IPS-18c (cell line): ENCODE measurements at regions not wholly inside any gene's neighbourhood (a gene's known extent, or its start where the extent isn't known, plus 50 kb on each side); places are given as distances from the start of the nearest gene placed in this dataset.
"Not testable (repeated sequence)": the region's sequence is repeated elsewhere in the genome, so short reads cannot be mapped to it uniquely, and the experiment has no call there.

Experiments used
- H3K4me3 ChIP-seq: 2 replicates; pipeline ENCODE4 v1.7.0; 2013; ENCODE audit warnings: low read depth, mild to moderate bottlenecking, low read length, moderate library complexity; ENCODE audit not compliant: insufficient read depth
- H3K9me3 ChIP-seq: one replicate; pipeline ENCODE4 v1.6.1; 2013; ENCODE audit warnings: mild to moderate bottlenecking, low read length, moderate library complexity; ENCODE audit not compliant: control insufficient read depth, insufficient read depth

- Histone ChIP-seq H3K9me3 (no peaks in the 10 kb centered on the region), H3K4me3 (no peak overlapping the region)
Measured at GRCh38 chr15:96135166-96136093, 195.1 kb upstream of the NR2F2 start.

GRCh38 chr15:96138985-96139384 is 191.5 kb upstream of the NR2F2 start:
- H3K9me3 ChIP-seq, result no peaks in the 10 kb centered on the region
- no peak overlapping the region for H3K4me3 ChIP-seq

GRCh38 chr15:96142498-96142897 is 188.0 kb upstream of the NR2F2 start:
- Histone ChIP-seq H3K4me3 (no peak overlapping the region), H3K9me3 (no peaks in the 10 kb centered on the region)

GRCh38 chr15:96144734-96145133 is 185.8 kb upstream of the NR2F2 start:
- Histone ChIP-seq H3K4me3 (no peak overlapping the region), H3K9me3 (no peaks in the 10 kb centered on the region)

GRCh38 chr15:96146726-96147125 is 183.8 kb upstream of the NR2F2 start:
- Histone ChIP-seq H3K4me3 (no peak overlapping the region), H3K9me3 (no peaks in the 10 kb centered on the region)

- no peaks in the 10 kb centered on the region for H3K9me3 ChIP-seq
- H3K4me3 ChIP-seq, result no peak overlapping the region
Measured at GRCh38 chr15:96147267-96147666, 183.2 kb upstream of the NR2F2 start.

GRCh38 chr15:96150254-96150653 is 180.2 kb upstream of the NR2F2 start:
- Histone ChIP-seq H3K4me3 (no peak overlapping the region), H3K9me3 (no peaks in the 10 kb centered on the region)

- H3K4me3 ChIP-seq, H3K9me3 ChIP-seq: not testable (repeated sequence)
Measured at GRCh38 chr15:96151749-96152148, 178.8 kb upstream of the NR2F2 start.

- no peak overlapping the region for H3K4me3 ChIP-seq
Measured at GRCh38 chr15:96153929-96154328, 176.6 kb upstream of the NR2F2 start.

GRCh38 chr15:96158938-96159337 is 171.6 kb upstream of the NR2F2 start:
- Histone ChIP-seq H3K4me3 (no peak overlapping the region), H3K9me3 (no peaks in the 10 kb centered on the region)

More at GRCh38 chr15:96153929-96154328, 176.6 kb upstream of the NR2F2 start:
- H3K9me3 ChIP-seq, result no peaks in the 10 kb centered on the region

- Histone ChIP-seq H3K4me3 (no peak overlapping the region), H3K9me3 (no peaks in the 10 kb centered on the region)
Measured at GRCh38 chr15:96160269-96160668, 170.2 kb upstream of the NR2F2 start.

GRCh38 chr15:96160800-96161199 is 169.7 kb upstream of the NR2F2 start:
- Histone ChIP-seq H3K4me3 (no peak overlapping the region), H3K9me3 (no peaks in the 10 kb centered on the region)

- Histone ChIP-seq H3K9me3 (no peaks in the 10 kb centered on the region), H3K4me3 (no peak overlapping the region)
Measured at GRCh38 chr15:96162322-96162721, 168.2 kb upstream of the NR2F2 start.

- H3K9me3 ChIP-seq, result no peaks in the 10 kb centered on the region
- no peak overlapping the region for H3K4me3 ChIP-seq
Measured at GRCh38 chr15:96165081-96165480, 165.4 kb upstream of the NR2F2 start.

- H3K4me3 ChIP-seq, result no peak overlapping the region
- H3K9me3 ChIP-seq, result no peaks in the 10 kb centered on the region
Measured at GRCh38 chr15:96165775-96166174, 164.7 kb upstream of the NR2F2 start.

GRCh38 chr15:96166223-96167200 is 164.0 kb upstream of the NR2F2 start:
- Histone ChIP-seq H3K9me3 (no peaks in the 10 kb centered on the region), H3K4me3 (no peak overlapping the region)

- H3K4me3 ChIP-seq, H3K9me3 ChIP-seq: not testable (repeated sequence)
Measured at GRCh38 chr15:96170616-96170978, 159.9 kb upstream of the NR2F2 start.
